ENCODE measurements at regions not wholly inside any gene's neighbourhood (a gene's known extent, or its start where the extent isn't known, plus 50 kb on each side); places are given as distances from the start of the nearest gene placed in this dataset.
A peak's percentile ranks its signal among the peaks of the same experiment; 100 is the strongest.

DNA sequence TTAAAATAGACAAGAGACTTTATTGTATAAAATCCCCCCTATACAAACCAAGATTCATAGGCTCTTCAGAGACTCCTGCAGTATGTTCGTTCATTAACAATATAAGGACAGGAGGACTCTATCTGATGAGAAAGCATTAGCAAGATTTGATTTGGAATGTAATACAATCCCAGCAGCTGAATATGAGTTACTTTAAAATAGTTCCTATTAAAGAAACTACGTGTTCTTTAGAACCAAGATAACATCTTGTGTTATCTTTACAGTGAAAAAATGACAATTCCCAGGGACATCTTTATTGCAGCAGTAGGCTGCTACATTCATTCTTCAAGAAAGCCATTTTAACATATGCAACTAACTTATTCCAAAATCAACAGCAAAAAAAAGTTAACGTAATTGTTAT, 1360.1 kb upstream of the GJE1 start:
- DNase-seq (ENCODE audit: low read depth): no peak
- TF ChIP-seq, protein P1, sequence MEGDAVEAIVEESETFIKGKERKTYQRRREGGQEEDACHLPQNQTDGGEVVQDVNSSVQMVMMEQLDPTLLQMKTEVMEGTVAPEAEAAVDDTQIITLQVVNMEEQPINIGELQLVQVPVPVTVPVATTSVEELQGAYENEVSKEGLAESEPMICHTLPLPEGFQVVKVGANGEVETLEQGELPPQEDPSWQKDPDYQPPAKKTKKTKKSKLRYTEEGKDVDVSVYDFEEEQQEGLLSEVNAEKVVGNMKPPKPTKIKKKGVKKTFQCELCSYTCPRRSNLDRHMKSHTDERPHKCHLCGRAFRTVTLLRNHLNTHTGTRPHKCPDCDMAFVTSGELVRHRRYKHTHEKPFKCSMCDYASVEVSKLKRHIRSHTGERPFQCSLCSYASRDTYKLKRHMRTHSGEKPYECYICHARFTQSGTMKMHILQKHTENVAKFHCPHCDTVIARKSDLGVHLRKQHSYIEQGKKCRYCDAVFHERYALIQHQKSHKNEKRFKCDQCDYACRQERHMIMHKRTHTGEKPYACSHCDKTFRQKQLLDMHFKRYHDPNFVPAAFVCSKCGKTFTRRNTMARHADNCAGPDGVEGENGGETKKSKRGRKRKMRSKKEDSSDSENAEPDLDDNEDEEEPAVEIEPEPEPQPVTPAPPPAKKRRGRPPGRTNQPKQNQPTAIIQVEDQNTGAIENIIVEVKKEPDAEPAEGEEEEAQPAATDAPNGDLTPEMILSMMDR (conservative IDR thresholded peaks at IDR 0.05; ENCODE audit: low read depth, low read length): no peak
- no peak overlapping the region for H3K4me3 ChIP-seq (ENCODE audit: low read length)

DNA sequence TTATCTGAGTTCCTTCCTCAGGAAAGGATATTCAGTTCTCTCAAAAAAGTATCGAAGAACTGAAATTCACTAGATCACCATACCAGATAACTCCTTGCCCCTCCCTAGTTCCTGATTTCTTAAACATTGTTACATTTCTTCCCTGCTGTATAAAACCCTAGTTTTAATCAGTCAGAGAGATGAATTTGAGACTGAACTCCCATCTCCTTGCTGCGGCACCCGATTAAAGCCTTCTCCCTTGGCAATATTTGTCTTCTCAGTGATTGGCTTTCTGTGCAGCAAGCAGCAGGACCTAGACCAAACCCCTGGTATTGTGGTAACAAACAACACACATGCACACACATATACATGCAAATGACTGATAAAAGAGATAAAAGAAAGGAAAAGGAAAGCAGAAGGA, 1364.6 kb upstream of the GJE1 start:
- TF ChIP-seq, protein P1 (conservative IDR thresholded peaks at IDR 0.05; ENCODE audit: low read depth, low read length): no peak
- H3K4me3 ChIP-seq (ENCODE audit: low read length): no peak overlapping the region
- DNase-seq (ENCODE audit: low read depth): no peak

DNA sequence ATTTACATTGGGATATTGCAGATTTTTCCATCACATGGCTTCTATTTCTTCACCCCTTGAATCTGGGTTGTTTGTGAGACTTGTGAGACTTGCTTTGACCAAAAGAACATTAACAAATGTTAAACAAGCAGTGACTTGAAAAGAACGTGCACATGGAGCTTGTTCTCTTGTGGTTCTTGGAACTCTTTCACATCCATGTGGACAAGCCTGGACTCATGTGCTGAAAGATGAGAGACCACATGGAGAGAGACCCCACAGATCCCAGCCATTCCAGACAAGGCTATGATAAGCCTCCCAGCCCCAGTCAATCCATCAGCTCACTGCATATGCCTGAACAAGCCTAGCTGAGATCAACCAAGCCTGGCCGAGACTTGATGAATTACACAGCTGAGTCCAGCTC, 1365.7 kb upstream of the GJE1 start:
- TF ChIP-seq, protein P1 (conservative IDR thresholded peaks at IDR 0.05; ENCODE audit: low read depth, low read length): no peak
- DNase-seq (ENCODE audit: low read depth): no peak
- no peak overlapping the region for H3K4me3 ChIP-seq (ENCODE audit: low read length)

DNA sequence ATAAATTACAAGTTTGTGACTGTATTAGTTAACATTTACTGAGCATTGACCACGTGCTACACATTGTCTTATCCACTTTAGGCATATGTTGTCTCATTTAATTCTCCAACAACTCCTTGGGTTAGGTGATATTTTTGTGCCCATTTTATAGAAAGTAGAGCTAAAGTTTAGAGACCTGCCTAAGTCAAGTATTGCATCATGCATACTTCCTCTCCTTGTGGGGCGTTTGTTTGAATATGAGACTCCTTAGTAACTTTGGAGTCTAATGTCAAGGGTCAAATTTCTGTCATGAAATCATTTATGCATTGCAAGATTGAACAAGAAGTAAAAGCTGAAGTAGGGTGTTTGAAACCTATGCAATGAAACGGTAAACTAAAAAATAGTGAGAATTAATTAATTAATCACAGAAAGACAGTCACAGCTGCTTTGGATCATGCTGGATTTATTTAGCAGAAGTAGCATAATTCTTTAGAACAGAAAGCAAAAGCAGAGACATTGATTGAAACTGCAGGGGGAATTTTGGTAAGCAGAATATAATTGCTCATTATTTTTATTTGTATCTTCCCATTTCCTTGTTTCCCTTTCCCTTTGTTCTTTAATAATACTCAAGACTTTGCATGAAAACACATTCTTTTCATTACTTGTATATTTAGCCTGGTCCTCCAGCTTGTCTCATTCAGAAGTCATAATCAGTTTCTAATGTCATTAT, 1374.4 kb upstream of the GJE1 start:
- DNase-seq (ENCODE audit: low read depth): no peak
- TF ChIP-seq, protein P1 (conservative IDR thresholded peaks at IDR 0.05; ENCODE audit: low read depth, low read length): no peak
- no peak overlapping the region for H3K4me3 ChIP-seq (ENCODE audit: low read length)

DNA sequence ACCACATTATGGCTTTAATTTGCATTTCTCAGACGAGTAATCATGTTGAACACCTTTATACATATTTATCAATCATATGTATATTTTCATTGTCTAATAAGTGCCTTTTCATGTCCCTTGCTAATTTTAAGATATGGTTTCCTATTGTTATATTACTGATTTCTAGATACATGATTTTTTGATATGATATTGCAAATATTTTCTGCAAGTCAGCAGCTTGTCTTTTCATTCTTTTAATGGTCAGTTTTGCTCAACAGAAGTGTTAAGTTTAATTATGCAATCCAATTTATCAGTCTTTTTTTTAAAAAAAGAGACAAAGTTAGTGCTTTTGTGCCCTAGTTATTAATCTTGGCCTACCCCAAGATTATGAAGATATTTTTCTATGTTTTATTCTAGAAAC, 1377.8 kb upstream of the CITED2 start:
- DNase-seq (ENCODE audit: low read depth): no peak
- TF ChIP-seq, protein P1 (conservative IDR thresholded peaks at IDR 0.05; ENCODE audit: low read depth, low read length): no peak
- no peak overlapping the region for H3K4me3 ChIP-seq (ENCODE audit: low read length)

DNA sequence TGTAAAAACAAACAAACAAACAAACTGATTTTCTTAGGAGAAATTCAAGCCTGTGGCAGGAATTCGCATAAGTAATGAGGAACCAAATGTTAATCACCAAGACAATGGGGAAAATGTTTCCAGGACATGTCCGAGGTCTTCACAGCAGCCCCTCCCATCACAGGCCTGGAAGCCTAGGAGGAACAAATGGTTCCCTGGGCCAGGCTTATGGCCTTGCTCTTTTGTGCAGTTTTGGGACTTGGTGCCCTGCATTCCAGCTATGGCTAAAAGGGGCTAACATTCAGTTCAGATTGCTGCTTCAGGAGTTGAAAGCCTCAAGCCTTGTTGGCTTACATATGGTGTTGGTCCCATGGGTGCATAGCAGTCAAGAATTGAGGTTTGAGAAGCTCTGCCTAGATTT, 1372.7 kb upstream of the CITED2 start:
- no peak overlapping the region for H3K4me3 ChIP-seq (ENCODE audit: low read length)
- TF ChIP-seq, protein P1 (conservative IDR thresholded peaks at IDR 0.05; ENCODE audit: low read depth, low read length): no peak
- no peak for DNase-seq (ENCODE audit: low read depth)

DNA sequence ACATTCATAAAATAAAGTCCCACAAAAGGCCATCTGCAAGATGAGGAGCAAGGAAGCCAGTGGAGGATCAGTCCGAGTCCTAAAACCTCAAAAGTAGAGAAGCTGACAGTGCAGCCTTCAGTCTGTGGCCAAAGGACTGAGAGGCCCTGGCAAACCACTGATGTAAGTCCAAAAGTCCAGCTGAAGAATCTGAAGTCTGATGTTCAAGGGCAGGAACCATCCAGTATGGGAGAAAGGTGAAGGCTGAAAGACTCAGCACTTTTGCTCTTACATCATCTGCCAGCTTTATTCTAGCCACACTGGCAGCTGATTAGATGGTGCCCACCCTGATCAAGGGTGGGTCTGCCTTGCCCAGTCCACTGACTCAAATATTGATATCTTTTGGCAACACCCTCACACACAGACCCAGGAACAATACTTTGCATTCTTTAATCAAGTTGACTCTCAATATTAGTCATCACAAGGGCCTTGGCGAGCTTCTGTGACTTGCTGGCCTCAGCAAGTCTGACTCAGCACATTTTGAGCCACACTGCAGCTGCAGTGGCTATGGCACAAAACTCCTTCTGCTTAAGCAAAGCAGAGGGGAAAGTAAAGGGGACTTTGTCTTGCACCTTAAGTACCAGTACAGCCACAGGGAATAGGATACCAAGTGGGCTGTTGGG, 1370.3 kb upstream of the CITED2 start:
- no peak overlapping the region for H3K4me3 ChIP-seq (ENCODE audit: low read length)
- peak; percentile 11 for DNase-seq (ENCODE audit: low read depth)
- TF ChIP-seq, protein P1 (conservative IDR thresholded peaks at IDR 0.05; ENCODE audit: low read depth, low read length): no peak
